ENCODE measurements at regions not wholly inside any gene's neighbourhood (a gene's known extent, or its start where the extent isn't known, plus 50 kb on each side); places are given as distances from the start of the nearest gene placed in this dataset.

- no peaks in the 10 kb centered on the region for H3K27me3 ChIP-seq (ENCODE audit: insufficient read depth, poor library complexity, severe bottlenecking)
- no peak overlapping the region for H3K4me3 ChIP-seq (replicated peaks; ENCODE audit: insufficient read depth, low read length)
- no peak for DNase-seq (ENCODE audit: low read depth in 1 of 2, low spot score in 1 of 2)
- no peak overlapping the region for H3K27ac ChIP-seq (replicated peaks)
- no peak for TF ChIP-seq POLR2AphosphoS5 (IDR thresholded peaks at IDR 0.05; ENCODE audit: low read depth)
- TF ChIP-seq GABPA (IDR thresholded peaks at IDR 0.05; ENCODE audit: low read depth): no peak
- no peak for TF ChIP-seq CTCF (IDR thresholded peaks at IDR 0.05; ENCODE audit: insufficient read depth, low read length)
- no peak for TF ChIP-seq REST (IDR thresholded peaks at IDR 0.05; ENCODE audit: insufficient replicate concordance, low read depth)
- TF ChIP-seq SPI1 (IDR thresholded peaks at IDR 0.05; ENCODE audit: borderline replicate concordance, low read depth): no peak
These were observed 164.4 kb downstream of the GLRX3 start for GRCh38 chr10:130300608-130301020.

GRCh38 chr10:130301021-130301892, 165.1 kb downstream of the GLRX3 start:
- no peak for DNase-seq (ENCODE audit: low read depth in 1 of 2, low spot score in 1 of 2)
- Histone ChIP-seq H3K27ac (replicated peaks) (no peak overlapping the region), H3K4me3 (replicated peaks; ENCODE audit: insufficient read depth, low read length) (no peak overlapping the region), H3K27me3 (ENCODE audit: insufficient read depth, poor library complexity, severe bottlenecking) (no peaks in the 10 kb centered on the region)
- TF ChIP-seq GABPA (IDR thresholded peaks at IDR 0.05; ENCODE audit: low read depth): no peak
- TF ChIP-seq POLR2AphosphoS5 (IDR thresholded peaks at IDR 0.05; ENCODE audit: low read depth): no peak
- TF ChIP-seq SPI1 (IDR thresholded peaks at IDR 0.05; ENCODE audit: borderline replicate concordance, low read depth): no peak
- no peak for TF ChIP-seq REST (IDR thresholded peaks at IDR 0.05; ENCODE audit: insufficient replicate concordance, low read depth)
- no peak for TF ChIP-seq CTCF (IDR thresholded peaks at IDR 0.05; ENCODE audit: insufficient read depth, low read length)

GRCh38 chr10:130326954-130327353, 190.8 kb downstream of the GLRX3 start:
- Histone ChIP-seq H3K27me3 (ENCODE audit: insufficient read depth, poor library complexity, severe bottlenecking) (no peaks in the 10 kb centered on the region), H3K27ac (replicated peaks) (no peak overlapping the region), H3K4me3 (replicated peaks; ENCODE audit: insufficient read depth, low read length) (no peak overlapping the region)
- no peak for DNase-seq (ENCODE audit: low read depth in 1 of 2, low spot score in 1 of 2)
- TF ChIP-seq CTCF (IDR thresholded peaks at IDR 0.05; ENCODE audit: insufficient read depth, low read length): no peak
- no peak for TF ChIP-seq GABPA (IDR thresholded peaks at IDR 0.05; ENCODE audit: low read depth)
- TF ChIP-seq REST (IDR thresholded peaks at IDR 0.05; ENCODE audit: insufficient replicate concordance, low read depth): no peak
- no peak for TF ChIP-seq POLR2AphosphoS5 (IDR thresholded peaks at IDR 0.05; ENCODE audit: low read depth)
- TF ChIP-seq SPI1 (IDR thresholded peaks at IDR 0.05; ENCODE audit: borderline replicate concordance, low read depth): no peak
